ENCODE measurements at regions not wholly inside any gene's neighbourhood (a gene's known extent, or its start where the extent isn't known, plus 50 kb on each side); places are given as distances from the start of the nearest gene placed in this dataset.

DNA sequence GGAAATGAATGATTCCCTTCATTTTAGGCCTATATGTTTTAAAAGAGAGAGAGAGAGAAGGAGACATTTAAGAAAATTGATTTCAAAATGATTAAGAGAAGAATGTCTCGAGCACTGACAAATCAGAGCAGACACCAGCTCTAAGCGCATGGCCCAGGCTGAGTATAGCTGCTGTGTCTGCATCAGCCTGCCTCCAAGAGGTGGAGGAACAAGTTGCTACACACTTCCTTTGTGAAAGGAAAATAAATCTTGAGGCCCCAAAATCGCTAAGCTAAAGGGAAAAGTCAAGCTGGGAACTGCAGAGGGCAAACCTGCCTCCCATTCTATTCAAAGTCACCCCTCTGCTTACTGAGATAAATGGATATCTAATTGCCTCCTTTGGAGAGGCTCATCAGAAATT lies 728.7 kb upstream of the TMEM132C start:
- TF ChIP-seq KDM5A (IDR thresholded peaks at IDR 0.05; ENCODE audit: low read length) (no peak), KDM4A (IDR thresholded peaks at IDR 0.05; ENCODE audit: low read depth, low read length, severe bottlenecking) (no peak), SIX5 (IDR thresholded peaks at IDR 0.05; ENCODE audit: low read depth, low read length) (no peak), JUND (IDR thresholded peaks at IDR 0.05; ENCODE audit: low read length) (no peak), TEAD4 (IDR thresholded peaks at IDR 0.05; ENCODE audit: low read depth, low read length) (no peak)
- TF ChIP-seq, protein P1, sequence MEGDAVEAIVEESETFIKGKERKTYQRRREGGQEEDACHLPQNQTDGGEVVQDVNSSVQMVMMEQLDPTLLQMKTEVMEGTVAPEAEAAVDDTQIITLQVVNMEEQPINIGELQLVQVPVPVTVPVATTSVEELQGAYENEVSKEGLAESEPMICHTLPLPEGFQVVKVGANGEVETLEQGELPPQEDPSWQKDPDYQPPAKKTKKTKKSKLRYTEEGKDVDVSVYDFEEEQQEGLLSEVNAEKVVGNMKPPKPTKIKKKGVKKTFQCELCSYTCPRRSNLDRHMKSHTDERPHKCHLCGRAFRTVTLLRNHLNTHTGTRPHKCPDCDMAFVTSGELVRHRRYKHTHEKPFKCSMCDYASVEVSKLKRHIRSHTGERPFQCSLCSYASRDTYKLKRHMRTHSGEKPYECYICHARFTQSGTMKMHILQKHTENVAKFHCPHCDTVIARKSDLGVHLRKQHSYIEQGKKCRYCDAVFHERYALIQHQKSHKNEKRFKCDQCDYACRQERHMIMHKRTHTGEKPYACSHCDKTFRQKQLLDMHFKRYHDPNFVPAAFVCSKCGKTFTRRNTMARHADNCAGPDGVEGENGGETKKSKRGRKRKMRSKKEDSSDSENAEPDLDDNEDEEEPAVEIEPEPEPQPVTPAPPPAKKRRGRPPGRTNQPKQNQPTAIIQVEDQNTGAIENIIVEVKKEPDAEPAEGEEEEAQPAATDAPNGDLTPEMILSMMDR (IDR thresholded peaks at IDR 0.05; ENCODE audit: control extremely low read depth in 1 of 3, insufficient read depth in 1 of 3, low read depth in 1 of 3, low read length in 3 of 3): no peak
